Renal cortical epithelial cell (primary cell): ENCODE measurements at regions not wholly inside any gene's neighbourhood (a gene's known extent, or its start where the extent isn't known, plus 50 kb on each side); places are given as distances from the start of the nearest gene placed in this dataset.
"Not testable (repeated sequence)": the region's sequence is repeated elsewhere in the genome, so short reads cannot be mapped to it uniquely, and the experiment has no call there.

Experiments used
- DNase-seq: peaks from one replicate; pipeline ENCODE4 v3.0.0-alpha.2; 2011; ENCODE audit warnings: low read depth

DNA sequence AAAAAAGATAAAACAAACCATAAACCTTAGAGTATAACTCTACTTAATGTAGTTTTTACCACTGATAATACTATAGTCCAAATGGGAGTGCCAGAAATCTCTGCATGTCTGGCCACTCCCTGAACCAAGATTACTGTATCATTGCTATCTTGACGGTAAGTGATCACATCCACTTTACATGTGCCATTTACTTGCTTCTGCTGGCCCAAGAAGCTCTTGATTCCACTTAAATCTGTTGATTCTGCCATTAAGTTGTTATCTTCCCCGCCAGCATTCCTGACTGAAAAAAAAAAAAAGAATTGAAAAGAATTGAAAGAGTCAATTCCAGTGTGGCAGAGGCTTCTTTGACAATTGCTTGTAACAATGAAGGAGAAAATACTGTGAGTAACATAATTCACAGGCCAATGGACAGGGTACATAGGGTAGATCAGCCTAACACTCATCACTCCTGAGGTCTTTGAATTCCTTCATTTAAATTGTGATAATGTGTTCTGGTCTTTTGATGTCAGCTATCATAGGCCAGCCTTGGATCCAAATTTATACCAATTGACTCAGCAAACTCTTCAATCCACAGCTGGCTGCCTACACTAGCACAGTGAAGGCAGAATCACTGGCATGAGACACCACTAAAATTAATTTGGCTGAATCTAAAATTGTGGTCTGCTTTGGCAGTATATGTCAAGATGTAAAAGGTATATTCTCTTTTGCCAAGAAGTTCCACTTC lies 665.2 kb upstream of the FLRT2 start:
- DNase-seq: no peak

- DNase-seq: no peak
These were observed 658.2 kb upstream of the FLRT2 start for GRCh38 chr14:84871734-84872133.

- DNase-seq: no peak
These were observed 655.5 kb upstream of the FLRT2 start for GRCh38 chr14:84874436-84874835.

DNA sequence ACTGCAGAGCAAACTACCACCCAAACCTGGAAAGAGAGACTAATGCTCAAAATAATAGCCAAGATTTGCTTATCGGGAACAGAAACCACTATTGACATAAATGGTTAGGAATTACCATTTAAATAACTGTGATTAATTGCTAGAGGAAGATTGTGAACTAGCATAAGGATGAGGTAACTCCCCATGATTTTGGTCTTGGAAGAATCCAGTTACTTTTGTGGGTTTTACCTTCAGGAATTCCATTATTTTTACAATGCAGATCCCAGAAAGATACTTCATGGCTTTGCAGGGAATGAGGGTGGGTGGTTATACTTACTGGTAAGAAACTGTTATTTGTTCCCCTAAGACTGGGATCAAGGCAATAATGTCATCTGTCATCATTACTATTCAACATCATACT lies 652.9 kb upstream of the FLRT2 start:
- DNase-seq: no peak

DNA sequence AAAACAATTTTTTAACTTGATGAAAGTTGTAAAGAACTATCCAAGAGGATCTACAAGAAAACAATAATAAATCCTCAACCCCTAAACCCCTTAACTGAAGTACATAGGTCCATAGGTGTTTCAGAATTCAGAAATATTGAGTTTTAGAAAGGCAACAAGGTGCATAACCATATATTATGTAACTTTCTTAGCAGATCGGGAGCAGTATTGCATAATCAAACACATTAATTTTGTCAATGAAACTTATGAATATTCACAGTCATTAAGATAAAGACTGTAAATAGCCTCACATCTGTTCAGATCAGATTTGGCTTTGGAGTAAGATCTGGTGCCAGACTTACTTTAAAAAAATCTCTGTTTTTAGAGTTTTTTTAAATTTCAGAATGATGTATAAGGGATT lies 647.1 kb upstream of the FLRT2 start:
- DNase-seq: no peak

GRCh38 chr14:84885061-84885460 lies 644.9 kb upstream of the FLRT2 start:
- no peak for DNase-seq

GRCh38 chr14:84891404-84891803 lies 638.5 kb upstream of the FLRT2 start:
- no peak for DNase-seq

GRCh38 chr14:84894254-84894653 lies 635.7 kb upstream of the FLRT2 start:
- DNase-seq: no peak

GRCh38 chr14:84922370-84922769 lies 607.6 kb upstream of the FLRT2 start:
- no peak for DNase-seq

GRCh38 chr14:84926656-84927055 lies 603.3 kb upstream of the FLRT2 start:
- no peak for DNase-seq

- DNase-seq: no peak
These were observed 602.7 kb upstream of the FLRT2 start for GRCh38 chr14:84927096-84927827.

- no peak for DNase-seq
These were observed 600.9 kb upstream of the FLRT2 start for GRCh38 chr14:84929086-84929485.

DNA sequence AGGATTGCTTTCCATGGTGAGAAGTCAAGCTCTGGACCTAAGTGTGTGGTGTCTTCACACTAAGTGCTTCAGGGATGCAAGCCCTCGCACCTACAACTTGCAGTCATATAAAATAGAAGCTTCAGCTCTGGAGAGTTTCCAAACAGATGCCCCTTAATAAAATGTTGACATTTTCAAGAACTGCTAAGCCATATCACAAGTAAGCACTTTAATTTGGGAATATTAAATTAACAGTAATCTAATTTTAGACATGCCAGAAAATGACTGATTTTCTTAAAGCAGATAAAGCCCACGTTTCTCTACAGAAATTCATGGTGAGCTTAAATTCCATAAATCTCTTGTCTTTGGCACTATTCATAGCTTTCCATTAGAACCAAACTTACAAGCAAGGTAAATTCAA lies 600.1 kb upstream of the FLRT2 start:
- no peak for DNase-seq

GRCh38 chr14:84937016-84937415 lies 592.9 kb upstream of the FLRT2 start:
- DNase-seq: no peak

GRCh38 chr14:84937449-84937848 lies 592.5 kb upstream of the FLRT2 start:
- no peak for DNase-seq

DNA sequence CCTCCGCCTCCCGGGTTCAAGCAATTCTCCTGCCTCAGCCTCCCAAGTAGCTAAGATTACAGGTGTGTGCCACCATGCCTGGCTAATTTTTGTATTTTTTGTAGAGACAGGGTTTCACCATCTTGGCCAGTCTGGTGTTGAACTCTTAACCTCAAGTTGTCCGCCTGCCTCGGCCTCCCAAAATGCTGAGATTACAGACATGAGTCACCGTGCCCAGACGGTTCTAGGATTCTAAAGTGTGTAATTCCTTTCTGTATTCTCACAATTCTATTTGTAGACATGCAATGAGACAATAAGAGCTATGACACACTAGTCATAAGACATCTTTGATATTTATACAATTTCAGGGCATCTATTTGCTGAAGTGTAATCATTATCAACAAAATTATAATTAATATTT lies 585.0 kb upstream of the FLRT2 start:
- not testable (repeated sequence) for DNase-seq

DNA sequence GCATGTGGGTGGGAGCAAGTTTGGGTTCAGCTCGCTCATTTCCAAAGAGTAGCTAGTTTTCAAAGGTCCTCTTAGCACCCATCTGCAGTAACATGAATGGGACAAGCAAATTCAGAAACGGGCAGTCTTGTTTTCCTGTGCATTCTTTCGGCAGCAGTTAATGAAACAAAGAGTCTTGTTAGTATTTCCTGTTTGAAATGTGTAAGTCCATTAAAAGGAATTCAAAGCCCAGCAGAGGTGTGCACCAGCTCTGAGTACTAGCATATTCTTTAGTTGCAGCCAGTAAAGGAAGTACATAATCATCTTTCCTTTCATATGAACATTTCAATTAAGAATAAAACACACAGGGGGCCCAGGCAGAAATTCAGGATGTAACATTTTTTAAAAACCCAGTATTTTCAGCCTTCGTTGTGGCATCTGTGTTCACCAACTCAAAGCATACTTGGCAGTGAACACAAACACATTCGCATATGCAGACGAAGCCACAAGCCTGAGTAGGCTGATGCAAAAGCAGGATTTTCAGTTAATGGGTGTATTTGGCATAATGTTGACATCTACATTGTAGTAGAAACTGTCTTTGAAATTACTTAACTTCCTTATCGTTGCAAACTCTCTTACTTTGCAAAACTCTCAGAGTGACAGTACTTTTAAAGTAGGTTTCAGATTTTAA lies 570.0 kb upstream of the FLRT2 start:
- DNase-seq: no peak

DNA sequence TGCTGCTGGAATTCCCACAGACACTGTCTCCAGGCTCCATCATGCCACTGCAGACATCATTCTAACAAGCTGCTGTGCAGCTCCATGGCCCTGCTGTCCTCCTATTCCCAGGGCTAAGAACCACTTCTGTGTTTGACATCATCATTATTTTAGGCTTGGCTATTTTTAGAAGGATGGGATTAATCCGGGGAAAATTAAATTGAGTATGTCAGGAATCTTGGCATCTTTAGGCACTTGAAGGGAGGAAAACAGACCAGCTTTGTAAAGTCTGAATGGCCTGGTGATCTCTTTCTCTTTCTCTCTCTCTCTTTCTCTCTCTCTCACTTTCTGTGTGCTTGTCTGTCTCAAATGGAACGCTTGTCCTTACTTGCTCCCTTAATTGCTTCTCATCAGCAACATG lies 568.3 kb upstream of the FLRT2 start:
- DNase-seq: no peak

DNA sequence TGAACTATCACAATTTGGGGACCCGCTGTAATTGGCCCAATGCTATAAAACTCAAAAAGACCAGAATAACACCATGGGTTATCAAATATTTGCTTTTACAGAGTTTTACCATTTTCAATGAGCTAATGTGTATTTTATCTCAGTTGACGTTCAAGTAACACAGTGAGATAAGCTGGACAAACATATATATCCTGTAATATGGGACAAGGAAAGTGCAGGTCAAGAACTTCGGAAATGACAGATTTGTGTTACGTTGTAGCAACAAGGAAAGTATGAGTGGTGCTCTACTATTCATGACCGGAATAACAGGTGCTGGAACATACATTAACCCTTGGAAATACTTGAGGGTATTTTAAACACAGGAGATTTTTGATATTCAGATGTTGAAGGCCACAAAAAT lies 566.4 kb upstream of the FLRT2 start:
- no peak for DNase-seq

- no peak for DNase-seq
These were observed 564.7 kb upstream of the FLRT2 start for GRCh38 chr14:84965279-84965678.

- DNase-seq: no peak
These were observed 560.4 kb upstream of the FLRT2 start for GRCh38 chr14:84969501-84969900.

DNA sequence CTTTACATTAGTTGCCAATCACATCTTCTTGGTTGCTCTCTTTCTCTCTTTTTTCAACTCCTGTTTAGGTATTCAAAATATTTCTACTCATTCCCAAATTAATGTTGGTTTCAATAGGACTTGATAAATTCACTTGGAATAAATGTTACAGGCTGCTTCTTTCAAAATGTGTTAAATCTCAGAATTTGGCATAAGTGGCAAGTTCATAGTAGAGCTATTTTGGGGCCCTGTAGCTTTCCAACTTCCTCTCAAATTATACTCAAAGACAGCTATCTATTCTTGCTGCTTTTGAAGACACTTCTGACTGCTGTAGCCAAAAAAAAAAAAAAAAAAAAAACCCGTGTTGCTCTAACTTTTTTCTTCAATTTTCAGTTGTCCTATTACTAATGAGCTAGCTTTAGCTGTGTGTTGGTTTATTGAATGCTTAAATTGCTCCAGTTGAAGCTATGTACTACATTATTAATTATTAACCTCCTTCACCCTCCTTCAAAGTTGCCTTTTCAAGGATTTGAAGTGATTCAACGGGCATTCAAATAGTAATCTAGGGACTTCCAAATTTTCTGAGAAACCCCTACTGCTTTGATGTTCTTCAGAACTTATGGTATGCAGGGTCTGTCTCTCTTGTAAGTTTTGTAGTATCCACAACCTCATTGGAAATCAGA lies 554.6 kb upstream of the FLRT2 start:
- peak; percentile 78 for DNase-seq

DNA sequence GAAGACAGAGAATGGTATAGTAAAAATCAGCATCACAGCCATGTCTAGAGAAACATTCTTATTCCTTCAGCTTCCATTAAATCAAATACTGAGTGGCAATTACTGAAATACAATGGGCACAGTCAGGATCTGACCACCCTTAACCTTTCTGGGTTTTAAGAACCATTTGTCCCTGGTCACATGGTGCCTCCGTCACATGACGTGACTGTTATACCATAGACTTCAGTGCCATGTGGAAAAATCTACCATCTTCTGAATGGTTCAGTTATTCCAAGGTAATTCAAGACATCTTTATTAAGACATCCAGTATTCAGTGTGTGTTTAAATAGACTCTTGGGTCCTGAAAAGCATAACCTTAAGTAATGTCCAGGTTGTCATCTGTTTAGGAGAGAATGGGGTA lies 553.1 kb upstream of the FLRT2 start:
- no peak for DNase-seq
